Embryonic facial prominence (tissue), 1 donor: ENCODE measurements at regions not wholly inside any gene's neighbourhood (a gene's known extent, or its start where the extent isn't known, plus 50 kb on each side); places are given as distances from the start of the nearest gene placed in this dataset.

Experiments
- DNase-seq: peaks from one replicate; pipeline ENCODE4 v3.0.0-alpha.2; 2016; ENCODE audit errors: extremely low spot score

DNA sequence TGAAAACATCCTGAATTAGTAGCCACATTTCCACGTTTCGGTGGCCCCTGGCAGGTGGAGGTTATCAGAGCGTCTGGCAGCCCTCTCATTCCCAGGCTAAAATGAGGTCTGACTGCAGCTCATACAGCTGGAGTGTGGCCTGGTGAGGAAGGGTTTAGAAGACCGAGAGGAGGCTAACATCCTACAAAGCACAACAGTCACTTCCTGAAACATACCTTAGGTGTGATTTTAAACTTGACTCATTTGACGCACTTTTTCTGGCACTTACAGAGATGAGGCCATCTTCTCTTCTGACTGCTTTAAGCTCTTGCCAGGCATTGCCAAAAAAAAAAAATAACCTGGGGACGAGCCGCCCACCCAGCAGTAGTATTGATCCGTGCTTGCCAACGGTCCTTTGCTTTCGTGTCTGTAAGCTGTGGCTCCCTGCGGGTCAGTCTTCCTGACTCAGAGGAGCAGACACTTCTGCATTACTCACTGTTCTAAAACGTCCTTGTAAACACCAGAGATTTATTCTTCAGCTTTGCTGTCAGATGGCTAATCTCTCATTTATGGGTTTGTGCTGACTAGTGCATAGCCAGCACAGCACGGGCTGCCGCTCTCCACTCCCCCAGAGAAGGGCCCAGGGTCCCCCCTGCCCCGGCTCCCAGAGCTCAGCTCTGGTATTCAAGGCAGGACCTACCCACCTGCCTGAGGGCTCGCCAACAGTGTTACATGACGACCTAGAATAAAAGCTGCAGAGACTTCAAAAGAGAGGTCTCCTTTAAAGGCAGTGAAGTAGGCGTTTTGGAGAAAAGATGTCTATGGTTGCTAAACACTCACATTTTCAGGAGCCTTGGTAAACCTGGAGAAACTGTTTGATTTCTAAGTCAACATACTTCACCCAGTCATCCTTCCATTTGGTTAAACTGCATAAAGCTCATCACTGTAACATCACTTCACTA is 78.5 kb upstream of the FRMD1 start:
- DNase-seq, result no peak

DNA sequence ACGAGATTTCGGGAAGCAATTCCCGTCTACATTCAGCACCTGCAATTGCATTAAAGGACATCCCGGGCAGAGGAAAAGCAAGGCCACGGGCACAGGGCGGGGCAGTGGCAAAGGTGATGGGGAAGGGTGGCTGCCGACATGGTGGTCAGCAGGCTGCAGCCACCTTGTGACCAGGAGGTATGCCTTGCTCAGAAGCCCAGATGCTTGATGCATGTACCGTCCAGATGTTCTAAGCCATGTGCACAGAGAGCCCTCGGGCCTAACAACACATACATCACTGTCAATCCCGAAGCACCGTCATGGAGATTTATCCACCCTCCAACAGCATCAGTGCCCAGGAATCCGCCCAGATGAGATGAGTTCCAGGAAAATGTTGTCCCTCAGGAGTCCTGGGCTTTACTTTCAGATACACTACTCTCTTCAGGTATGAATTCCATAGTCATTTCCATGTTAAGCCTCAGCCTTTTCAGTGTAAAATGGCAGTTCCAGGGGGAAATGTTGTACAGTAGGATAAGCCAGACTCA is 77.8 kb upstream of the FRMD1 start:
- DNase-seq, result no peak

DNA sequence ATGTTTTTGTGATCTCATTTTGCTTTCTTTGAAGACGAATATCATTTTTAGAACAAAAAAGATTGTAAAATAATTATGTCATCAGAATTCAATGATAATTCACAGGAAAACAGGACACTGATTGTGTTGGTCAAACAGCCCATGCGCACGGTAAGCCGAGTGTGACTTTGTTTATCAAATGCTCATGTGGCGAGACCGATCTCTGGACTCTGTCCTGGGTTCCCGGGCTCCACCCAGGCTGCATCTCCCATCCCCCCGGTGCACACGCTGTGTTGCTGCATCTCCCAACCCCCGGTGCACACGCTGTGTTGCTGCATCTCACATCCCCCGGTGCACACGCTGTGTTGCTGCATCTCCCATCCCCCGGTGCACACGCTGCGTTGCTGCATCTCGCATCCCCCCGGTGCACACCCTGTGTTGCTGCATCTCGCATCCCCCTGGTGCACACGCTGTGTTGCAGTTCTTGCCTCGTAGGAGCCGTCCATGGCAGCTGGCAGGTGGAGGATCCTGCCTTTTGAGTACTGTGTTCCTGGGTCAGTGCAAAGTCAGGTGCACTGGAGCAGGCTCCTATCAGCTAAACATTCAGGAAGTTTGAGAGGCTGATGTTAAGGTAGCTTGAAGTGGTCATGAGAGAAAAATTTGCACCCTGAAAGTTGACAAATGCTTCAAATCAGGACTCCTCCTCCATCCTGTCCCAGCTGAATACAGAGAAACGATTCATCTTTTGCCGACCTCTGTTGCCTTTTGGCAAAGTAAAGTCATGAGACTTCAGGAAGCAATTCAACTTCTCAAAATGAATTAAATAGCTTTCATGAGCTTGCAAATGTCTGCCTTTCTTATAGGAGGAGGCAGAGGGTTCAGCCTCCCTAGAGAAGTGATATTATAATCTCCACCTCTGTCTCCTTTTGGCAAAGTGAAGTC is 77.1 kb upstream of the FRMD1 start:
- DNase-seq, result no peak

DNA sequence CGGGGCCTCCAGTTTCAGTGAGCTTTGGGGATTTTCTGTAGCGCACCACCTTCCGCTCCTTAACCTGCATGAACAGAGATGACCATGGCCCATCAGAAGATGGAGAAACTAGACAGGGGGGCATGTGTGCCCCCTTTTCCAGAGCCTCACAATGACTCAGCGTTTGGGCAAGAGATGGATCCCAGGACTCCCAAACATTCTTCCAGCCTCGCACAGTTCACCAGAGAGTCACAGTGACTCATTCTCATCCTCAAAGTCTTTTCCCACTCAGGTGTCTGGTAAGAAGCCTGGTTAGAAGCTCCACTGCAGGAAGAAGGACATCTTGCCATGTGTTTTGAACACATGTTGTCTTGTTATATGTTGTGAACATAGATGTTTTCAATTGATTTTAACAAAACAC is 76.2 kb upstream of the FRMD1 start:
- DNase-seq, result no peak

DNA sequence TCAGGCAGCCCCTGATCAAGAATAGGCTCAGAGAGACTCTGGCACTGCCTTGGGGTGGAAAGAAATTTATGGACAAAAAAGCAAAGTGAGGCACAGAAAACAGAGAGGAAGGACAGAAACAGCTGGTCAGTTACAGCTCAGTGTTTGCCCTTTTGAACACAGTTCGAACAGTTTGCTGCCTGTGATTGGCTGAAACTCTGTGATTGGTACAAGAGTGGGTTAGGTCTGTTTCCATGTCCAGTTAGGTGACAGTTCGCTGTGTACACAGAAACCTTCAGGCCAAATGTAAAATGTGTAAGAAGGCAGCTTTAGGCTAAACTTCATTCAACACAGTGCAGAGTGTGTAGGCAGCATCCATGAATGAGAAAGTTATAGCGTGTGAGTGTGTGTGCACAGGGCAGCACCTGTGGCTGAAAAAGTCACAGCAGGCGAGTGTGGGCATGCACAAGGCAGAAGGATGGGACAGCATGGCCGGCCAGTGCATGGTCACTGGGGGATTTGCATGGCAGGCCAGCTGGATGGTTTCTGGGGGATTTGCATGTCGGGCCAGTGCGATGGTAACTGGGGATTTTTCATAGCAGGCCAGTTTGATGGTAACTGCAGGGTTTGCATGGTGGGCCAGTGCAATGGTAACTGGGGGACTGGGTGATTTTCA is 75.4 kb upstream of the FRMD1 start:
- no peak for DNase-seq

DNA sequence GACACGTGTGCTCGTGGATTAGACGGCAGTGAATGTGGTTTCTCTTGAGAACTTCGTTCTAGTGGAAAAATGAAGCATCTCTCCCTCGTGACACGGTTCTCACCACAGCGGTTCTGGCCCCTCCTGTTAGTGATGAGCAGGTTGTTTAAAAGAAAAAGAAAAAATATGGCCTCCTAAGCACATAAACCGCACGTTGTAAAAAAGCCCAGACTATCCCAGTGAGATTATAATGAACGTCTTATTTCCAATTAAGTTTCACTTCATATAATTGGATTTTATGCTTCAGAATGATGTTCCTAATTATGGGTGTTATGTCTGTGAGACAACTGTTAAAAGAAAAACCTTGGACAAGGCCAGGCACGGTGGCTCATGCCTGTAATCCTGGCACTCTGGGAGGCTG is 74.5 kb upstream of the FRMD1 start:
- DNase-seq, result no peak

DNA sequence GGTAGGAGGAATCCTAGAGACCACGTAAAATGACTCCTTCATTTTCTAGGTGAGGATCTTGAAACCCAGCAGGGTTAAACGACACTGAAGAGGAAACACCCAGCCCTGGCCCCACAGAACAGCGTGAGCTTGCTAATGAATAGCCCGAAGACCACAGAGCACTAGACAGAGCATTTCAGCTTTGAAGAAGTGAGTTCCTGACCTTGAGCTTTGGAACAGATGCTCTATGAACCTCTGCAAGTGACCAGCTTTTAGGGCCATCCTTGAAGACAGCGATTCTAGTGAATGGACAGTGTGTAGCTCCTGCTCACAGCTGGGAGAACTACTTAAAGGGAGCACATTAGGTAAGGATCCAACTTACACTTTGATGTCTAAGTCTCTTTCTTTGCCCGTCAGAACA is 74.0 kb upstream of the FRMD1 start:
- DNase-seq, result no peak

DNA sequence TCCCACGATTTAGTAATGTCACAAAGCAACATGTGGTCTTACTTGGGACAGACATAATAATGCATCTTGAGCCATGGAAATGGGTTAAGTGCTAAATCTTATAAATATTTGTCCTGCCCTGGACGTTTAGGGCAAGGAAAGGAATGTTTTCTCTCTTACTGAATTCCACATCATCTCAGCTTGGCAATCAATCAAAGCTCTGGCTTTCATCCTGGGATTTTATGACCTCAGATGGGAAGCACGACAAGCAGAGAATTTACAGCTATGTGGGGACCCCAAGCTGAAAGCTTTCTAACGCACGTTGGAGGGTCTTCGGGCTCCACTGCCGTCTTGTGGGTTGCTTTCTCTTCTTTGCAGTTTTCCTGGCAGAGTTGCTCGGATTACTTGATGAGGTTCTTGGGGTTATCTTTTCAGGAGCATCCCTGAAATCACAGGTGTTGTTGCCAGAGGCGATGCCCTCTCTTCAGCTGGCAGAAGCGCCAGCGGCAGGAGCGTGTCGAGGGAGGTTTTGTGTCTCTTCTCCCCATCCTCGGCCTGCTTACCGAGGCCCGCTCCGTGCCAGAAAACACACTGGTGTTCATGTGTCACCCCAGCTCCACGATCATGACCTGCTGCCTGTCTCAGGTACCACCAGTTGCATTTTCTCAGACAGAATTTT is 73.4 kb upstream of the FRMD1 start:
- no peak for DNase-seq

DNA sequence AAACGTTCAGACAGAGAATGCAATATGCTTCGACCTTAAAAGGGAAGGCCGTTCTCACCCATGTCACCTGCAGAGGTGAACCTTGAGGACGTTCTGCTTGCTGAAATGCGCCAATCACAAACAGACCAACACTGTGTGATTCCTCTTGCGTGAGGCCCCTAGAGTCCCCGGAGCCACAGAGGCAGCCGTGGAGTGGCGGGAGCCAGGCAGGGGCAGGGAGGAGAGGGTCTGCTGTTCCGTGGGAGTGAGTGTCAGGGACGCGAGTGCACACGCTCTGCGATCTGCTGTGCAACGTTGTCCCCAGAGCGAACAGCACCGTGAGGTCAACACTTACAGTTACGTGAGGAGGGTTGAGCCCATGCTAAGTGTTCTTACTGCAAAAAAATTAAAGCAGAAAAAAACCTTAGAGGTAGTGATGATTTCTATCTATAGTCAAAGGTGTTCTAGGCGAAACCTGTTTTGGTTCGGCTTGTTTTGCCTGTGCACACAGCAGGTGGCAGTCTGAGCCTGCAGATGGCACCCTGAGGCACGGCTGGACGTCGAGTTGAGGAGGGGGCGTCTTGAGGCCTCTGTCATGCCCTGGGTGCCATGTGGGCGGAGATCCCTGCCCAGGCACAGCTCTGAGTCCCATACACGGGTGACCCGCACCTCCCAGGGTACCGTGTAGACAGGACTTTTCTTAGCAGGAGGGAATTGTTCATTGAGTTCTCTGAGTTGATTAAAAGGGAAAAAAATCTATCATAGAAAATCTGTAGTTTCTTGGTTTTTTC is 71.7 kb upstream of the FRMD1 start:
- no peak for DNase-seq

DNA sequence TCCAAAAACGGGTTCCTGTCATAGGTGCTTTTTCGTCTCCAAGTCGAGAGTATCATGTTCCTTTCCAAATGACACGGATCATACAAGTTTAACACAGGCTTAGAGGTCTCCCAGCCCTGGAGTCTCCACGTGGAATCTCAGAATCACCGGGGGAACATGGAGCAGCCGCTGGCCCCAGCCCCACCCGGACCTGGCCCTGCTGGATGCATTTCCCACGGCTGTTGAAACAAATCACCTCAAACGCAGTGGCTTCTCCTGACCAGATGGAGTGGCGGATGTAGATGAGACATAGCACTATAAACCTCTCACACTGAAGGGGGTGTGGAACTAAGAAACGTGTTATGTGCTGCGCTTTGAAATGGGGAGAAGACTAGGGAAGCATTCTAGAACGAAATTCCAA is 70.0 kb upstream of the FRMD1 start:
- DNase-seq, result no peak

DNA sequence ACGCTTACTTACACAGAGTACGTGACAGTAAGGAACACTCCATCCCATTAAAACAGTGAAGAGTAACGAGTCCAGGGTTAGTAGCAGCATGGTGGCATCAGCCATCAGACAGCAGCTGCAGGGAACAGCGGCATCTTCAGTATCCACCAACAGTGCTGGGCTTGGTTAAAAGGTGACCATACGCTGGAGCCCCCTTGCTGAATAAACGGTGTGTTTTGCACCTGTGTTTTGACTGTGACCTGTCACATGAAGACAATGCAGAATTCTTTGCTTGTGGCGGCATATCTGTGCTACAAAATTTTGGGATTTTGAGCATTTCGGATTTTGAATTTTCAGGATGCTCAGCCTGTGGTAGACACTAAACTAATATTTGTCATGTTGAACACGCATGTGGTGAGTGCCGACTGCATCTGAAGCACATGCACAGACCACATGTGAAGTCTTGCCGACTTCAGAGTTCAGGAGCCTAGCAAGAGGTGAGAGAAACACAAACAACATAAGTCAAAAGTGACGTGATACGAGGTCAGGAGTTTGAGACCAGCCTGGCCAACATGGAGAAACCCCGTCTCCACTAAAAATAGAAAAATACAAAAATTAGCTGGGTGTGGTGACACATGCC is 69.3 kb upstream of the FRMD1 start:
- DNase-seq, result no peak

DNA sequence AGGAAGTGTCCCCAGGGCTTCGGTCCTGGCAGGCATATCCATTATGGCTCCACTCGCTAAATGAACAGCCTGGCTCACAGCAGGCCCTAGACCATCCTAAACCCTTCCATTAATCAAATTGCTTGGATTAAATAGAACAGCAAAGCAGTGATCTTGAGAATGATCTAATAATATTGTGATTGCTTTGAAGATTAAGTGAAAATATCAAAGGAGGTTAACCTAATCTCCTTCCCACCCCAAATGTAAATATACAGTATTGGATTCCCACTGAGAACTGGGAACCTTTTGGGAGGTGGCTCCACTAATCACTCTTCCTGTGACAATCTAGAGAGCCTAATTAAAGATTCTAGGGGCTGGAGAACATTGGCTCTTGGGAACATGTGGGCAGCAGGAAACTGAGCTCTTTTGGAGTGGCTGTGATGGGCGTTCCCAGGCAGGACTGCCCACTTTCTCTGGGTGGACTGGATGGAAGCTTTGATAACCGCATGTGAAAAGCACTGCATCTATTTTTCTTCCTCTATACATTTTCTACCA is 68.3 kb upstream of the FRMD1 start:
- no peak for DNase-seq

DNA sequence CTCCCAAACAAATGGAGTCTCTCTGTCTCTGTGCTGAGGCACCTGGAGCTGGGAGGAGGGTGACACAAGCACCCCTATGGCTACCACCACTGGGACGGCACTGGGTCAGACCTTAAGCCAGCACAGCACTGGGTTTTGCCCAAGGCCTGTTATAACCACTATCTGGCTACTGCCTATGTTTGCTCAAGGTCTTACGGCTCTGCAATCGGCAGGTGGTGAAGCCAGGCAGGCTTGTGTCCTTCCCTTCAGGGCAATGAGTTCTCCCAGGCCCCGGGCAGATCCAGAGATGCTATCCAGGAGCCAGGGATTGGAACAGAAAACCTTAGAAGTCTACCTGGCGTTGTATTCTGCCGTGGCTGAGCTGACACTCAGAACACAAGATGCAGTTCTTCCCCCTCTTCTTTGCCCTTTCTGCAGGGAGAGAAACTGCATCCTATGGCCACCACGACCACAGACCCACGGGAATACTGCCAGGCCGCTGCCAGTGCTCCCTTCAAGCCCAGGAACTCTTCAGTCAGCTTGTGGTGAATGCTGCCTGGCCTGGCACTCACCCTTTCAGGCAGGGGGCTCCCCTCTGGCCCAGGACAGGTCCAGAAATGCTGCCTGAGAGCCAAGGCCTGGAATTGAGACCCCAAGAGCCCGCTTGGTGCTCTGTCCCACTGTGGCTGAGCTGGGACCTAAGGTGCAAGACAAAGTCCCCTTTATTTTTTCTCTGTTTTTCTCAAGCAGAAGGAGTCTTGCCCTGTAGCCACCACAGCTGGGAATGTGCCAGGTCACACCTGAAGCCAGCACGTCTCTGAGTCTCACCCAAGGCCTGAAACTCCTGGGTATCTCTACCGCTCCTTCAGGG is 67.0 kb upstream of the FRMD1 start:
- no peak for DNase-seq

DNA sequence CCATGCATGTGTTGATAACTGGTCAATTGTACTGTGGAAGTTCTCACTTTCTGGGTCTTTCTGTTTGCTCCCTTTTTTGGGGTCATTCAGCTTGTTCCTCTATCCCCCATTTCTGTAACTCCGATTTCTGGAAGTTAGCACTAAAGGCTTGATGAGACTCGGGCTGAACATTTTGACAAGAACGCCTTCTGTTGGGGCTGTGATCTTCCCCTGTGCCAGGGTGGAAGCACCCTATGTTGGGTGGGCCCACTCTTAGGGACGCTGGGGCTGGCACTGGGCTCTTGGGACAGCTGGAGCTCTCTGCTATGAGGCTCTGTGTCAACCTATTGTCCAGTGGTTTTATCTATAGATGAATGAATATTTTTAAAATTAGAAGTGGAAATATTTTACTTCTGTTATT is 60.1 kb upstream of the FRMD1 start:
- DNase-seq, result no peak

DNA sequence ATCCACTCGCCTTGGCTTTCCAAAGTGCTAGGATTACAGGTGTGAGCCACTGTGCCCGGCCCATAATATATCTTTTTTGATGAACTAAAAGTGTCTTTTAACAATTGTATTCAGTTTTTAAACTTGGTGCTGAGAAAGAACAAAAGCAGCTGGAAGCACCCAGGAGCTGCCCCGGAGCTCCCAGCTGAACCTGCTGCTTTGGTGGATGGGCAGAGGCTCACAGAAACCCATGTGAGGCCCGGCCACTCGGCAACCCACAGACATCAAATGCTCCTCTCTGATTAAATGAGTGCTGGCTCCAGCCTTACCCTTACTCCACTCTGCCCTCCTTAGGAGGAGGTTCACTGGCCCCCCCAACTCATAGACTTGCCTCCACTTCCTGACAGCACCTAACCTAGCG is 59.4 kb upstream of the FRMD1 start:
- DNase-seq, result no peak

DNA sequence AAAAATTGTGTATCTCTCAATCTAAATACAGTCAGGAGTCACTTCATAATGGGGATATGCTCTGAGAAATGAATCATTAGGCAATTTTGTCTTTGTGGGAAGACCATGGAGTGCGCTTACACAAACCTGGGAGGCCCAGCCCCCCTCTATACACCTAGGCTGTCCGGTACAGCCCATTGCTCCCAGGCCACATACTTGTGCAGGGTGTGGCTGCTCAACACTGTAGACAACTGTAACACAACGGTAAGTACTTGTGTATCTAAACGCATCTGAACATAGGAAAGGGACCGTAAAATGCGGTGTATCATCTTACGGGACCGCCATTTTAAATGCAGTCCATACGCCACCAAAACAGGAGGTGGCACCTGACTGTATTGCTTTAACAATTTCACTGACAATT is 58.0 kb upstream of the FRMD1 start:
- DNase-seq, result no peak

DNA sequence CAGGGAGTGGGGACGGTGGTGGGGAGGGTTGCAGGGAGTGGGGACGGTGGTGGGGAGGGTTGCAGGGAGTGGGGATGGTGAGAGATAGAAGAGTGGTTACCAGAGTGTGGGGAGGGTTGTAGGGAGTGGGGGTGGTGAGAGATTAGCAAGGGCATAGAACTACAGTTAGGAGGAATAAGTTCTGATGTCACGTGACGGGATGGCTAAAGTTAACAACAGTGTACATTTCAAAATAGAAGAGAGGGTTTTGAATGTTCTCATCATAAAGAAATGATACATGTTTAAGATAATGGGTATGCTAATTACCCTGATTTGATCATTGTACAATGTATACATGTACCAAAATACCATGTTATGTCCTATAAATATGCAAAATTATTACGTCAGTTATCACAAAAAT is 57.6 kb upstream of the FRMD1 start:
- DNase-seq, result no peak

DNA sequence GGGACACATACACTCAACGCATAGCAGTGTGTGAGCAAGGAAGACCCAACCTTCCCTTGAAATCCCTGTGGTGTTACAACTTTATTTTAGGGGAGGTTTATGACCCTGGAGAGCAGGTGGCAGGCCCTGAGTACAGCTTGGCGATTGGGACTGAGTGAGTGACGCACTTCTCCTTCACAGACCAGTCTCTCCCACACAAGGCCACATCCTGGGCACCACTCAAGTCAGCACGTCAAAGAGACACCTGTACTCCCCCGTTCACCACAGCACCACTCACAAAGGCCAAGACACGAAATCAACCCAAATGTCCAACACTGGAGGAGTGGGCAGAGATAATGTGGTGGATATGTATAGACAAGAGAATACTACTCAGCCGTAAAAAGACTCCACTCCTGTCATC is 57.0 kb upstream of the FRMD1 start:
- no peak for DNase-seq

DNA sequence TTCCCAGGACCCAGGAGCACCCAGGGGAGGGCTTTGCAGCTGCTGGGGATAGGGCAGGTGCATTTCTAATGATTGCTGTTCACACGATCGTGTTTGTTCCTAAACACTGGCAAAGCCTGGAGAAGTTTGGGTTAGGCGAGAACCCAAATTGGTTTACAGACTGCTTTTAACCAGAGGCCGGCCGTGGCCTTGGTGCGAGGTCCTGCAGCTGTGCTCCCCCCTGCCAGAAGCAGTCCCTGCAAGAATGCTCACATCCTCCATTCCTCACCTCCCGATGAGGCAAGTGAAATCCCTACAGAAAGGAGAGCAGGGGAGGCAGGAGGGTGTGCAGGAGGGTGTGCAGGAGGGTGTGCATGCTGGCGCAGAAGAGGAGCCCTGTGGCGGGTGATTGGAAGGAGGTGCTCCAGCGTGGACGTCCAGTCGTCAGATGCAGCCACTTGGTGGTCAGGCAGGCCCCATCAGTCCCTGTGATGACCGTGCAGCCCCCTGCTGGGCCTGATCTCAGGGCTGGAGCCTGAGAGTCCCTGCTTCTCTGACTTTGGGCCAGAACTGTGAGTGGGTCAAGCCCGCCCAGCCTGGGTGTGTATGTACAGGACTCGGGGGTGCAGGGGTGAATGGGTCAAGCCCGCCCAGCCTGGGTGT is 55.7 kb upstream of the FRMD1 start:
- no peak for DNase-seq
